Stimulated activated effector memory CD8-positive, alpha-beta T cell treated with anti-CD3 and anti-CD28 coated beads, Interleukin-12 subunit alpha, Interleukin-12 subunit beta, amount 100 ng/mL, for 72 hours (primary cell): ENCODE measurements at regions not wholly inside any gene's neighbourhood (a gene's known extent, or its start where the extent isn't known, plus 50 kb on each side); places are given as distances from the start of the nearest gene placed in this dataset.
"Not testable (repeated sequence)": the region's sequence is repeated elsewhere in the genome, so short reads cannot be mapped to it uniquely, and the experiment has no call there.

Experiments used
- ATAC-seq: fragments of 150-1000 bp; cut with Tn5 transposase; 2 replicates; pipeline ENCODE4 v1.10.0; 2021
- DNase-seq, 2 donors: peaks; one replicate each; pipeline ENCODE4 v3.0.0; 2021 to 2022; ENCODE audit warnings: low spot score in 2 of 2
- H3K27ac Mint-ChIP-seq: one replicate; pipeline ENCODE4 v1.8.0; 2022; ENCODE audit warnings: mild to moderate bottlenecking, mixed read lengths
- H3K36me3 Mint-ChIP-seq: one replicate; pipeline ENCODE4 v1.8.0; 2022; ENCODE audit warnings: mild to moderate bottlenecking, mixed read lengths
- H3K4me1 Mint-ChIP-seq: one replicate; pipeline ENCODE4 v1.8.0; 2022; ENCODE audit warnings: mixed read lengths
- H3K4me3 Mint-ChIP-seq: one replicate; pipeline ENCODE4 v1.8.0; 2022; ENCODE audit warnings: mild to moderate bottlenecking, mixed read lengths
- H3K9me3 Mint-ChIP-seq: one replicate; pipeline ENCODE4 v1.8.0; 2022; ENCODE audit warnings: mixed read lengths

DNA sequence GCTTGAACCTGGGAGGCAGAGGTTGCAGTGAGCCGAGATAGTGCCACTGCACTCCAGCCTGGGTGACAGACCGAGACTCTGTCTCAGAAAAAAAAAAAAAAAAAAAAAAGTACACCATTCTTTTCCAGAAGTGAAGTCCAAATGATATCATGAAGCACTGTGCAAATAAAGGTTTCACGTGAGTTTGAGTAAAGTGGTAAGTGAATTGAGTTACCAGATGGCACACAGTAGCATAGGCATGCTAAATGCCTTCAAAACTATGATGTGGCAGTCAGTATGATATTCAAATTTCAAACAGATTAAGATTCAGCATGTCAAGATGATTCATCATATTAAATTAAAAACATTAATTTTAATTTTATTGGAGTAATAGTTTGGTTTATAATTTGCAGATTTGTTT, 195.2 kb downstream of the TAF11L14 start:
- no peak overlapping the region for H3K4me3 Mint-ChIP-seq
- ATAC-seq (no peak), DNase-seq (no peak)
- no peaks in the 10 kb centered on the region for H3K36me3 Mint-ChIP-seq
- H3K27ac Mint-ChIP-seq: no peak overlapping the region
- H3K4me1 Mint-ChIP-seq: no peaks in the 10 kb centered on the region
- peaks cover 16% of the 10 kb centered on the region for H3K9me3 Mint-ChIP-seq

DNA sequence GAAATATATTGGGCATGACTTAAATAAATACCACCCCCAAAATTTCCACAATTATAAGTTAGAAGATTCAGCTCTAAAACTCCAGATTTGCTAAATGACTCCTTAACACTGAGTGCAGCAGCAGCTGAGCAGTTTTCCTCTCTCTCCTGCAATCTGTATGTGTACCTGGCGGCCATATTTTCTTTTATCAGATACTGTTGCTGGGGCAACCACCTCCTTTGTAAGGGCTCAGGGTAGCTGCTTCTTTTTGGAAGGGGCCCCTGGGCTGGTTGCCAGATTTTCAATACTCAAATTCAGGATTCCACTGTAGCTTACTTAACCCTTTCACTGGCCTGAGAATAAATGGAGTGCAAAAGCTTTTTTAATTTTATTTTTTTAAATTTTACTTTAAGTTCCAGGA, 197.0 kb downstream of the TAF11L14 start:
- Mint-ChIP-seq H3K9me3 (peaks cover 14% of the 10 kb centered on the region), H3K4me3 (no peak overlapping the region), H3K27ac (no peak overlapping the region), H3K4me1 (no peaks in the 10 kb centered on the region), H3K36me3 (no peaks in the 10 kb centered on the region)
- ATAC-seq (no peak), DNase-seq (no peak)

DNA sequence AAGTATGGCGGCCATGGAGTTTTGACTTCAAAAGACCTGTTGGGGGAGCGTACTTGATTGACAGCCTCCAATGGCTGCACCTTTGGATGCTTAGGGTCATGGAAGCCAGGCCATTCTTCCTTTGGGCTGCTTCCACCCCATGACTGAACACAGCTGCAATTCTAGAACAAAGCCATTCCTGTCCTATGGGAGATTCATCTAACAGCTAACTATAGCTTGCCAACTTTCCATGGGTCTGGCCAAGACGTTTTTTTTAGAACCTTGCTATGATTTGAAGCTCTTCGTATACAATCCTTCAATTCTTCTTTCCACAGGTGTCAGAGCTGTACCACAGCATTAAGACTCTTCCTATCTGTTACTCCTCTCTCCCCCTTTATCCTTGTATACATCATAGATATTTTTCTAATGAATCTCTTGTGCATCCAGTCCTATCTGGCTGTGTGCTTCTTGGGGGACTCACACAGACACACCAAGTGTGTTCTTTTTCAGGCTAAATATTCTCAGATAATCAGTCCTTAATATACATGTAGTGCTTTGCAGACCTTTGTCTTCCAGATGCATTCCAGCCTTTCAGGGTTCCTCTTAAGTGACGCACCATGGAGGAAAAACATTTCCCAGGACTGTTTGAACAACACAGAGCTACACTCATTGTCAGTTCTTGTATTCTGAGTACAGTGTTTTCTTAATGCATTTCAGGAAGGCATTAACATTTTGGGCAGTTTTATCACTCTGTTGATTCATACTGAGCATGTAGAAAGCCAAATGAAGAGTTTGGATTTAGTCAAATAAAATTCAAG, 198.9 kb downstream of the TAF11L14 start:
- Mint-ChIP-seq H3K4me1 (no peaks in the 10 kb centered on the region), H3K4me3 (no peak overlapping the region), H3K9me3 (peaks cover 14% of the 10 kb centered on the region), H3K27ac (no peak overlapping the region), H3K36me3 (no peaks in the 10 kb centered on the region)
- DNase-seq: no peak
- ATAC-seq: no peak

DNA sequence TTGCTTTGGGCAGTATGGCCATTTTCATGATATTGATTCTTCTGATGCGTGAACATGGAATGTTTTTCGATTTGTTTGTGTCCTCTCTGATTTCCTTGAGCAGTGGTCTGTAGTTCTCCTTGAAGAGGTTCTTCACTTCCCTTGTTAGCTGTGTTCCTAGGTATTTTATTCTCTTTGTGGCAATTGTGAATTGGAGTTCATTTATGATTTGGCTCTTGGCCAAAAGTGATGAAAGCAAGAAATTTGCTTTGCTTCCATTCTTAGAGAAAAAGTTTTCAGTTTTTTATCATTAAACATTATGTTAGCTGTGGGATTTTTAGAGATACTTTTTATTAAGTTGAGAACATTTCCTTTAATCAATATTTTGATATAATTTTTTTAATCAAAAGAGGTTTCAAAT, 203.5 kb downstream of the TAF11L14 start:
- no peak for DNase-seq
- Mint-ChIP-seq H3K9me3 (peaks cover 19% of the 10 kb centered on the region), H3K27ac (no peak overlapping the region), H3K4me3 (no peak overlapping the region), H3K4me1 (no peaks in the 10 kb centered on the region), H3K36me3 (no peaks in the 10 kb centered on the region)
- ATAC-seq: no peak

DNA sequence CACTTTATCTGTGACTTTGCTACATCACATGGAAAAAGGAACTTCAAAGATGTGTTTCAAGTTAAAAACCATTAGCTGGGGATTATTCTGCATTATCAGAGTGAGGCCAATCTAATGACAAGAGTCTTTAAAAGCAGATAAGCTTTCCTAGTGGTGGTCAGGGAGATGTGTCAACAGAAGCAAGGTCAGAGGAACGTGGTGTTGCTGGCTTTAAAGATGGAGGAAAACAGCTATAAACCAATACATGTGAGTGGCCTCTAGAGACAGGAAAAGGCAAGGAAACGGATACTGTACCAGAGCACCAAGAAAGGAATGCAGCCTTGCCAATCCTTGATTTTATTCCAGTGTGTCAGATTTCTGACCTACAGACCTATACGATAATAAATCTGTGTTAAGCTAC, 204.2 kb downstream of the TAF11L14 start:
- no peak for ATAC-seq
- Mint-ChIP-seq H3K9me3 (peaks cover 15% of the 10 kb centered on the region), H3K4me3 (no peak overlapping the region), H3K27ac (no peak overlapping the region), H3K4me1 (no peaks in the 10 kb centered on the region), H3K36me3 (no peaks in the 10 kb centered on the region)
- DNase-seq: no peak

DNA sequence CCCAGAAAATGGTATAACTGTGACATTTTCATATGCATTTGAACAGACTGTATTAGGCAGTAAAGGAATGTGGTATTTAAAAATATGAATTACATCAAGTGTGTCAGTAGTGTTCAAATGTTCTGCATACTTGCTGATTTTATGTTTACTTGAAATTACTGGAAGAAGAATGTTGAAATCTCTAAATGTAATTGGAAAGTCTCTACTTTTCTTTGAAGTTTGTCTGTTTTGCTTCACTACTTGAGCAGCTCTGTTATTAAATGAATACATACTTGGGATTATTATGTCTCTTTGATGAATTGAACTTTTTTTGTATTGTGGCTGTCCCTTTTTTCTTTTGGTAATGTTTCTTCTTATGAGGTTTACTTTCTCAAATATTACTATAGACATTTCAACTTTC, 205.6 kb downstream of the TAF11L14 start:
- H3K36me3 Mint-ChIP-seq: no peaks in the 10 kb centered on the region
- H3K27ac Mint-ChIP-seq: no peak overlapping the region
- DNase-seq (no peak), ATAC-seq (no peak)
- H3K9me3 Mint-ChIP-seq: peaks cover 21% of the 10 kb centered on the region
- H3K4me3 Mint-ChIP-seq: no peak overlapping the region
- no peaks in the 10 kb centered on the region for H3K4me1 Mint-ChIP-seq

DNA sequence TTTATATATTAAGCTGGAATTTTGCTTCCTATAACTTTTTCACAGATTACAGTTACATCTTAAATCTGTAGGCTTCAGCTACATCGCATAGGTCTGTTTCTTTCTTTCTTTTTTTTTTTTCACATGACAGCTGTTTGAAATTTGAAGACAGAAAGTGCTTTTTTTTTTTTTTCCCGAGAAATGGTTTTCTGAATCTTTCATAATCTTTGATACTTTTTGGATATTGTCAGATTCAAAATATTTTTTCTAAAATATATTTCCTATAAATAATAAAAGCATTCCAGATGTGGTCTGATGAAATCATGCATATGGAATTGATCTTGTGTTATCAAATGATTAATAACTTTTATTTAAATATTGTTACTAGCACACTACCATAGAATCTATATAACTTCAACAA, 212.2 kb downstream of the TAF11L14 start:
- H3K9me3 Mint-ChIP-seq: peaks cover 24% of the 10 kb centered on the region
- no peaks in the 10 kb centered on the region for H3K4me1 Mint-ChIP-seq
- no peaks in the 10 kb centered on the region for H3K36me3 Mint-ChIP-seq
- H3K27ac Mint-ChIP-seq: no peak overlapping the region
- DNase-seq (no peak), ATAC-seq (no peak)
- no peak overlapping the region for H3K4me3 Mint-ChIP-seq

DNA sequence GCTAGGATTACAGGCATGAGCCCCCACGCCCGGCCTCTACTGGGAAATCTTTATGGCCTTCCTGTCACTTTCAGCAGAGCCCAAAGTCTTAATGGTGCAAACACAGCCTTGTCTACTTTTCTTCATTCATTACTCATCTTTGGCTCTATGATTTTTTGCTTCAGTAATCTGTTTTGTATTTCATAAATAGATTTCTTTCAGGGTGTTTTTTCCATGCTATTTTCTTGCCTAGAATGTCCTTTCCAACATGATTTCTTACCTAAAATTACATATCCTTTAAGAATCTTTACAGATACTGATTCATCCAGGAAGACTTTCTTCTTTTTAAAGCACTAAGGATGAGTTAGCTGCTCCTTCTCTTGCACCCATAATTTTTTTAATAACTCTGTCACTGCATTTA, 213.0 kb downstream of the TAF11L14 start:
- H3K4me3 Mint-ChIP-seq: no peak overlapping the region
- H3K4me1 Mint-ChIP-seq: no peaks in the 10 kb centered on the region
- ATAC-seq (no peak), DNase-seq (no peak)
- peaks cover 20% of the 10 kb centered on the region for H3K9me3 Mint-ChIP-seq
- no peak overlapping the region for H3K27ac Mint-ChIP-seq
- no peaks in the 10 kb centered on the region for H3K36me3 Mint-ChIP-seq

DNA sequence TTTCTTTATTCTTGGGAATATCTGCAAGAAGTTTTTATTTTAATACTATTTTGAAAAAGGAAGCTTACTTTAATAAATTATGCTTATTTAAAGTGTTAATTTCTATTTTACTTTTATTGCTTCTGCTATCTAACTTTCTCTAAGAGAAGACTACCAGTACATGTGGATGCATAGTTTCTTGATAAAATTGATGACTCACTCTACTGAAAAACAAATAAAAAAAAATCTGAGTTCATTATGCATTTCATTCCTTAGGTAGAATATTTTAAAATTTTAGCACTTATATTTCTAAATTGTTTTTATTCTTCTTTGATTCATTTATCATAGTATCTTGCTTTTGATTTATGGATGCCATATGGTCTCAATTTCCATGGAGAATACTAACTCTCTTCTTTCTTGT, 217.9 kb downstream of the TAF11L14 start:
- no peak overlapping the region for H3K27ac Mint-ChIP-seq
- no peak for DNase-seq
- no peaks in the 10 kb centered on the region for H3K36me3 Mint-ChIP-seq

DNA sequence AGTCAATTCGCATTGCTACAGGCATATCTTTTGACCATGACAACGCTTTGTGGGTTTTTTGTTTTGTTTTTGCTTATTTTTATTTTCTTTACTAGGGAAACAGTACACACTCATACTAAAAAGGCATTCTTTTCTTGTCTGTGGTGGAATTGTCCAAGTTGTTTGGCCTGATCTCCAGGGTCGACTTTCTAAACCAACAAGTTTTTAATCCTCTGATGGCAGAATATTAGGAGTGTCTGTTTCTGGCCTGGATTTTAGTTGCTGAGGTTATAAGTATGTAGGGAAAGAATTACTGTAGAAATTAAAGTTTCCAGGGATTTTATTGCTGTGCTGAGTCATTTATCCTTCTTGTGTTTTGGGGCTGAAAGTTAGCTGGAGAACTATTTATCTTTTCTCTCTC, 218.5 kb downstream of the TAF11L14 start:
- ATAC-seq: no peak
- peaks cover 17% of the 10 kb centered on the region for H3K9me3 Mint-ChIP-seq

More for the DNA sequence above, 217.9 kb downstream of the TAF11L14 start:
- no peak for ATAC-seq
- H3K9me3 Mint-ChIP-seq: peaks cover 17% of the 10 kb centered on the region
- H3K4me1 Mint-ChIP-seq: no peaks in the 10 kb centered on the region
- no peak overlapping the region for H3K4me3 Mint-ChIP-seq

DNA sequence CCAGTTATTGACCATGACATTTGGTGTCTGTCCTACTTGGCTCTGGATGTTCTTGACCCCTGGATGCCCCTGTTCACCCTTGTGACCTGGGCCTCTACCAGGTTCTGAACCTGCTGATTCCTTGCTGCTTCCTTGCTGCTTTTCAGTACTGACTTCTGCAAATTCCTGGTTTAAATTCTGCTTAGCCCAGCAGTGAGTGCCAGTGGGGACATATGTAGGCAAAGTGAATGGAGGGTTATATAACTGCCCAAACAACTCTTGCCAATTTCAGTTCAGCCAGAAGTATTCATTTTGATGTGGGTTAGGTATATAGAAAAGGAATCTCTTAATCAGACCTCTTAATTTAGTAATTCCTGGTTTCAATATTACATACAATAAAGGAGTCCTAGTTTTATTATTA, 220.6 kb downstream of the TAF11L14 start:
- H3K9me3 Mint-ChIP-seq: peaks cover 21% of the 10 kb centered on the region
- no peaks in the 10 kb centered on the region for H3K36me3 Mint-ChIP-seq
- H3K27ac Mint-ChIP-seq: no peak overlapping the region
- no peaks in the 10 kb centered on the region for H3K4me1 Mint-ChIP-seq
- no peak overlapping the region for H3K4me3 Mint-ChIP-seq
- ATAC-seq: no peak
- DNase-seq: no peak

More for the DNA sequence above, 218.5 kb downstream of the TAF11L14 start:
- Mint-ChIP-seq H3K27ac (no peak overlapping the region), H3K4me3 (no peak overlapping the region), H3K4me1 (no peaks in the 10 kb centered on the region), H3K36me3 (no peaks in the 10 kb centered on the region)
- DNase-seq: no peak

DNA sequence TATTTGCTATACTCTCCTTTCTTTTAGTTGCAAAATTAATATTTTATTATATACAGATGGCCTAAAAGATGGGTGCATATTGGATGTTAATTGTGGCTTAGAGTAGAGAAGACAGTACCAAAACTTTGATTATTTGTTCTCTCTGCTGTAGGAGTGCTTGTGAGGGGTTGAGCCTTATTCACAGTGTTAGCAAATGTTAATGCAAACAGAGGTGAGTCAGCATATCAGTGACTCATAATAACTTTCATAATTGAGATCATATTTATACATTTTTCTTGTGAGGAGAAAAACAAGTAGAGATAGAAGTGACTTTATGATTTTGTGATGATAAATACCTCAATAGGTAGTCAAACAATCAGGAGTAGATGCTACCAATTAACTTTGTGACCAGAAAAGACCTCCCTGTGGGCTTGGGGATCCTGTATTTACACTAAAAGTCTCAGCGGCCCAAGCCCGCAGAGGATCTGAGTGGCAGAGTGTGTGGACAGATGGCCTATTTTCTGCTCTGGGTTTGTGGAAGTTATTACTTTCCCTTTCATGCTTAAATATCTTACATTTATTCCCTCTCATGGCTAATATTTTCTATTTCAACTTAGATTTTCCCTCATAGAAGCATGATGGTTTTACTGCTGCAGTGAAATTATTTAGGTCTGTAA, 226.5 kb downstream of the TAF11L14 start:
- no peak for DNase-seq
- H3K4me3 Mint-ChIP-seq: no peak overlapping the region
- H3K36me3 Mint-ChIP-seq: no peaks in the 10 kb centered on the region
- H3K4me1 Mint-ChIP-seq: no peaks in the 10 kb centered on the region
- ATAC-seq: no peak
- H3K27ac Mint-ChIP-seq: no peak overlapping the region
- peaks cover 27% of the 10 kb centered on the region for H3K9me3 Mint-ChIP-seq

DNA sequence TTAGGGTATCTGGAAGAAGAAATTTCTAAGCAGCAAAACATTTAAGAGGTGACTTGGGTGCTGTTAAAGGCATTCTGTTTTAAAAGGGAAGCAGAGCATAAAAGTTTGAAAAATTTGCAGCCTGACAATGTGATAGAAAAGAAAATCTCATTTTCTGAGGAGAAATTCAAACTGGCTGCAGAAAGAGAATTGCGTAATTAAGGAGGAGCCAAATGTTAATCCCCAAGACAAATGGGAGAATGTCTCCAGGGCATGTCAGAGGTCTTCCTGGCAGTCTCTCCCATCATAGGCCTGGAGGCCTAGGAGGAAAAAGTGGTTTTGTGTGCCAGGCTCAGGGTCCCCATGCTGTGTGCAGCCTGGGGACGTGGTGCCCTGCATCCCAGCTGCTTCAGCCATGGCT, 230.6 kb downstream of the TAF11L14 start:
- H3K4me1 Mint-ChIP-seq, H3K27ac Mint-ChIP-seq, H3K4me3 Mint-ChIP-seq, DNase-seq, H3K36me3 Mint-ChIP-seq, ATAC-seq: not testable (repeated sequence)
- peaks cover 27% of the 10 kb centered on the region for H3K9me3 Mint-ChIP-seq

DNA sequence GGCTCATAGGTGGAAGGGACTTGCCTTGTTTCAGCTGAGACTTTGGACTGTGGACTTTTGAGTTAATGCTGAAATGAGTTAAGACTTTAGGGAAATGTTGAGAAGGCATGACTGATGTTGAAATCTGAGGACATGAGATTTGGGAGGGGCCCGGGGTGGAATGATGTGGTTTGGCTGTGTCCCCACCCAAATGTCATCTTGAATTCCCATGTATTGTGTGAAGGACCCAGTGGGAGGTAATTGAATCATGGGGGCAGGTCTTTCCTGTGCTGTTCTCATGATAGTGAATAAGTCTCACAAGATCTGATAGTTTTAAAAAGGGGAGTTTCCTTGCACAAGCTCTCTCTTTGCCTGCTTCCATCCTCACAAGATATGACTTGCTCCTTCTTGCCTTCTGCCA, 231.7 kb downstream of the TAF11L14 start:
- not testable (repeated sequence) for DNase-seq, H3K36me3 Mint-ChIP-seq, H3K4me3 Mint-ChIP-seq, H3K27ac Mint-ChIP-seq, ATAC-seq, H3K4me1 Mint-ChIP-seq
- peaks cover 27% of the 10 kb centered on the region for H3K9me3 Mint-ChIP-seq

DNA sequence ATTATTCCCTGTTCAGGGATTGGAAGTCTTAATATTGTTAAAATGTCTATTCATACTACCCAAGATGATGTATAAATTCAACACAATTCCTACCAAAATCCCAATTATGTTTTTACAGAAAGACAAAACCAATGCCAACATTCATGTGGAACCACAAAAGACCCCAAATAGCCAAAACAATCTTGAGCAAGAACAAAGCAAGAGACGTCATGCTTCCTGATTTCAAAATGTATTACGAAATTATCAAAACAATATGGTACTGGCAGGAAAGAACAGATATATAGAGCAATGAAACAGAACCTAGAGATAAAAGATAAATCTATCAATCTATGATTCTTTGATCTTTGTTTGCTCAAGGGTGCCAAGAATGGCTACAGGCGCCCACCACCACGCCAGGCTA, 237.9 kb downstream of the TAF11L14 start:
- ATAC-seq: no peak
- no peak for DNase-seq
- no peak overlapping the region for H3K27ac Mint-ChIP-seq
- H3K4me3 Mint-ChIP-seq: no peak overlapping the region
- no peaks in the 10 kb centered on the region for H3K36me3 Mint-ChIP-seq
- no peaks in the 10 kb centered on the region for H3K4me1 Mint-ChIP-seq
- peaks cover 20% of the 10 kb centered on the region for H3K9me3 Mint-ChIP-seq

DNA sequence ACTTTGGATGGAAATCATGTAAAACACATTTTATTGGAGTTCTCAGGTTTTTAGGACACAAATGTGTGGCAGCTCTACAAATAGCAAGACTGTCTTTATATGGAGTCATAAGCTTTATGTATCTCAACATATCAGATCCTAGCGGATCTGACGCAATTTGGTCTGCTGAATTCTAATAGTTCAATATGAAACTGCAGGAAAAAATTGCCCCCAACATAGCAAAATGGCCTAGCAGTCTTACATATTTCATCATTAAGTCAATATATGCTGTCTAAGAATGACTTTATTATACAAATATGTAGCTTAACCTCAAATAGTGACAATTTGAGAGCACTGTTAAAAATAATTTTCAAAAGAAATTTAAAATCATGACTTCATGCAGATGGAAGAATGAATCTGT, 244.3 kb downstream of the TAF11L14 start:
- ATAC-seq: no peak
- DNase-seq: no peak
- Mint-ChIP-seq H3K4me3 (no peak overlapping the region), H3K9me3 (peaks cover 18% of the 10 kb centered on the region), H3K36me3 (no peaks in the 10 kb centered on the region), H3K27ac (no peak overlapping the region), H3K4me1 (no peaks in the 10 kb centered on the region)
